ENCODE measurements at regions not wholly inside any gene's neighbourhood (a gene's known extent, or its start where the extent isn't known, plus 50 kb on each side); places are given as distances from the start of the nearest gene placed in this dataset.

GRCh38 chr7:124514471-124514870 lies 251.1 kb downstream of the GPR37 start:
- Histone ChIP-seq H3K27ac (ENCODE audit: extremely low read depth, low read depth, low read length) (no peak overlapping the region), H3K4me1 (replicated peaks in 1 of 2; ENCODE audit: control insufficient read depth in 2 of 2, insufficient read depth in 2 of 2, low read length in 2 of 2) (no peaks in the 10 kb centered on the region), H3K9ac (ENCODE audit: insufficient read depth in 1 of 2, low read depth in 2 of 2, low read length in 2 of 2) (no peak overlapping the region), H3K9me1 (ENCODE audit: control insufficient read depth, insufficient read depth, low read length) (no peaks in the 10 kb centered on the region), H3K79me2 (ENCODE audit: control insufficient read depth, insufficient read depth, low read length) (no peaks in the 10 kb centered on the region), H3K36me3 (ENCODE audit: control insufficient read depth, insufficient read depth, low read length) (no peaks in the 10 kb centered on the region), H3K4me2 (ENCODE audit: insufficient read depth, low read length) (no peak overlapping the region), H3K4me3 (no peak overlapping the region), H2AFZ (ENCODE audit: low read depth, low read length) (no peak overlapping the region), H4K20me1 (replicated peaks; ENCODE audit: control insufficient read depth, insufficient read depth, low read length) (no peaks in the 10 kb centered on the region), H3K9me3 (replicated peaks; ENCODE audit: control insufficient read depth, insufficient read depth, low read depth, low read length) (no peaks in the 10 kb centered on the region; the same call in 1 of the 2 replicates), H3K27me3 (ENCODE audit: control insufficient read depth in 2 of 2, insufficient read depth in 2 of 2, low read length in 2 of 2) (no peaks in the 10 kb centered on the region)
- POLR2A ChIA-PET = interaction anchor here (0.7 kb wide), 1 partner anchor 1152 kb away, joined by 3 read pairs; no protein-coding TSS in a partner anchor
- 2% methylated on average over 2 of the region's 2 CpGs for WGBS (ENCODE audit: insufficient coverage, low coverage, missing lambda C conversion rate)
- FAIRE-seq = no peak
- no peak for DNase-seq (ENCODE audit: extremely low read depth in 1 of 4, low spot score in 3 of 4)
- no peak for ATAC-seq
- CTCF ChIA-PET (ENCODE audit: low intra/inter-chr PET ratio) = no interaction called here
- BruUV-seq (replicated peaks) = no TSS peak
- in situ Hi-C loops (cut with MboI) = no loop called here
- intact Hi-C loops (cut with micrococcal nuclease) = no loop called here
- TF ChIP-seq RBM17 (IDR thresholded peaks at IDR 0.05; ENCODE audit: borderline replicate concordance, low read depth, low read length) = no peak
- no peak for TF ChIP-seq CREBBP (IDR thresholded peaks at IDR 0.05; ENCODE audit: low read depth, low read length)
- TF ChIP-seq SLC30A9 (CRISPR knock-in tag; IDR thresholded peaks at IDR 0.05) = no peak
- no peak for TF ChIP-seq SAFB (IDR thresholded peaks at IDR 0.05; ENCODE audit: borderline replicate concordance, low read depth, low read length)
- TF ChIP-seq FOSL1 (tag; conservative IDR thresholded peaks at IDR 0.05) = no peak
- no peak for TF ChIP-seq ZFP36 (IDR thresholded peaks at IDR 0.05; ENCODE audit: low read depth, low read length, partially characterized antibody)
- TF ChIP-seq ZNF121 (CRISPR knock-in tag; conservative IDR thresholded peaks at IDR 0.05) = no peak
- no peak for TF ChIP-seq SMC3 (conservative IDR thresholded peaks at IDR 0.05; ENCODE audit: insufficient read depth, low read depth, low read length)
- TF ChIP-seq ZNF76 (CRISPR knock-in tag; IDR thresholded peaks at IDR 0.05; ENCODE audit: borderline replicate concordance) = no peak
- TF ChIP-seq MXD1 (CRISPR knock-in tag; IDR thresholded peaks at IDR 0.05; ENCODE audit: borderline replicate concordance, poor library complexity, severe bottlenecking) = no peak
- TF ChIP-seq SOX6 (IDR thresholded peaks at IDR 0.05) = no peak
- no peak for TF ChIP-seq ZNF224 (CRISPR knock-in tag; IDR thresholded peaks at IDR 0.05)
- TF ChIP-seq CHCHD3 (CRISPR knock-in tag; IDR thresholded peaks at IDR 0.05) = no peak
- TF ChIP-seq NBN (IDR thresholded peaks at IDR 0.05; ENCODE audit: low read depth) = no peak
- TF ChIP-seq NR0B1 (IDR thresholded peaks at IDR 0.05; ENCODE audit: partially characterized antibody) = no peak

All from K562 (cell line).